Transverse colon (tissue), 3 donors: ENCODE measurements at regions not wholly inside any gene's neighbourhood (a gene's known extent, or its start where the extent isn't known, plus 50 kb on each side); places are given as distances from the start of the nearest gene placed in this dataset.
"Not testable (repeated sequence)": the region's sequence is repeated elsewhere in the genome, so short reads cannot be mapped to it uniquely, and the experiment has no call there.

Experiments used
- POLR2A ChIP-seq: fragments of 450-650 bp; IDR thresholded peaks from one replicate; pipeline ENCODE4 v1.6.1; 2016; ENCODE audit warnings: antibody characterized with exemption, mild to moderate bottlenecking, moderate library complexity
- TF ChIP-seq, protein P1 (sequence below), 5 experiments: fragments of 200-600 bp in 3 of 5; fragments of 450-650 bp in 2 of 5; sonication (generic) in 3 of 5; IDR thresholded peaks; 1 replicate in 2 of 5; 2 replicates in 3 of 5; pipeline ENCODE4 v1.5.1; 2016 to 2017; ENCODE audit warnings: antibody characterized with exemption in 5 of 5, inconsistent platforms in 3 of 5, mild to moderate bottlenecking in 2 of 5, moderate library complexity in 1 of 5

DNA sequence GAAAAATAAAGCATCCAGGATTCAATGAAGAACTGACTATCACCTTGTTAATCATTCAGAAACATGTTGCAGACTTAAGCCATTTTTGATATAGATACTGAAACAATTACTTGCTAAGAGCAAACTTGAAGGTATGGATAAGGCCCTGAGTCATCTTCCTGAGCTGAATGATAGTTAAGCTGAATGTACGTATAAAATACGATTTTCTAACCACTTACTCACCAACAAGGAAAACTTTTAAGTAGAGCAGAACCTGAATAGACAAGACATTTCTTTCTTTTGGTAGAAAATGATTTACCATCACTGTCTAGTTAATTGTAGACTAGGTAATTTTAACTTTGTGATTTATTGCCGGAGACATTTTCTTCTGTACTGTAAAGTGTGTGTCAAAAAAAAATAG is 261.2 kb downstream of the RTP5 start:
- TF ChIP-seq, protein P1, sequence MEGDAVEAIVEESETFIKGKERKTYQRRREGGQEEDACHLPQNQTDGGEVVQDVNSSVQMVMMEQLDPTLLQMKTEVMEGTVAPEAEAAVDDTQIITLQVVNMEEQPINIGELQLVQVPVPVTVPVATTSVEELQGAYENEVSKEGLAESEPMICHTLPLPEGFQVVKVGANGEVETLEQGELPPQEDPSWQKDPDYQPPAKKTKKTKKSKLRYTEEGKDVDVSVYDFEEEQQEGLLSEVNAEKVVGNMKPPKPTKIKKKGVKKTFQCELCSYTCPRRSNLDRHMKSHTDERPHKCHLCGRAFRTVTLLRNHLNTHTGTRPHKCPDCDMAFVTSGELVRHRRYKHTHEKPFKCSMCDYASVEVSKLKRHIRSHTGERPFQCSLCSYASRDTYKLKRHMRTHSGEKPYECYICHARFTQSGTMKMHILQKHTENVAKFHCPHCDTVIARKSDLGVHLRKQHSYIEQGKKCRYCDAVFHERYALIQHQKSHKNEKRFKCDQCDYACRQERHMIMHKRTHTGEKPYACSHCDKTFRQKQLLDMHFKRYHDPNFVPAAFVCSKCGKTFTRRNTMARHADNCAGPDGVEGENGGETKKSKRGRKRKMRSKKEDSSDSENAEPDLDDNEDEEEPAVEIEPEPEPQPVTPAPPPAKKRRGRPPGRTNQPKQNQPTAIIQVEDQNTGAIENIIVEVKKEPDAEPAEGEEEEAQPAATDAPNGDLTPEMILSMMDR (IDR thresholded peaks at IDR 0.05), result not testable (repeated sequence)
- TF ChIP-seq POLR2A, result not testable (repeated sequence)
